NT2/D1 (cell line): ENCODE measurements at regions not wholly inside any gene's neighbourhood (a gene's known extent, or its start where the extent isn't known, plus 50 kb on each side); places are given as distances from the start of the nearest gene placed in this dataset.

ENCODE experiments used
- DNase-seq: peaks from one replicate; pipeline ENCODE4 v3.0.0-alpha.2; 2011; ENCODE audit warnings: low read depth, low spot score
- H3K27me3 ChIP-seq: 2 replicates; pipeline ENCODE4 v1.6.0; 2011; ENCODE audit warnings: mild to moderate bottlenecking; ENCODE audit not compliant: insufficient read length, insufficient read depth
- H3K36me3 ChIP-seq: 2 replicates; pipeline ENCODE4 v1.6.1; 2011; ENCODE audit warnings: mild to moderate bottlenecking, low read length, mixed read lengths; ENCODE audit not compliant: insufficient read depth, insufficient read length
- H3K4me1 ChIP-seq: 2 replicates; pipeline ENCODE4 v1.5.1; 2011; ENCODE audit not compliant: insufficient read depth, insufficient read length
- H3K4me3 ChIP-seq: 2 replicates; pipeline ENCODE4 v1.5.1; 2011; ENCODE audit warnings: low read depth; ENCODE audit not compliant: insufficient read length
- H3K9ac ChIP-seq: 2 replicates; pipeline ENCODE4 v1.6.0; 2011; ENCODE audit warnings: low read depth; ENCODE audit not compliant: insufficient read length
- H3K9me3 ChIP-seq: 2 replicates; pipeline ENCODE4 v1.5.1; 2011; ENCODE audit warnings: mild to moderate bottlenecking, low read length; ENCODE audit not compliant: insufficient read depth
- SUZ12 ChIP-seq: IDR thresholded peaks from 2 replicates; pipeline ENCODE4 v1.6.1; 2011; ENCODE audit not compliant: insufficient read length, insufficient read depth; ENCODE audit errors: extremely low read depth
- YY1 ChIP-seq: IDR thresholded peaks from 2 replicates; pipeline ENCODE4 v1.6.1; 2011; ENCODE audit not compliant: insufficient read length, insufficient read depth
- ZNF274 ChIP-seq: IDR thresholded peaks from 2 replicates; pipeline ENCODE4 v1.6.1; 2011; ENCODE audit warnings: mild to moderate bottlenecking, low read depth, low read length

GRCh38 chr3:7957024-7957423 is 544.6 kb upstream of the LMCD1 start:
- no peaks in the 10 kb centered on the region for H3K9me3 ChIP-seq
- no peaks in the 10 kb centered on the region for H3K27me3 ChIP-seq
- no peak overlapping the region for H3K4me3 ChIP-seq

GRCh38 chr3:7959094-7959493 is 542.5 kb upstream of the LMCD1 start:
- Histone ChIP-seq H3K36me3 (no peaks in the 10 kb centered on the region), H3K4me3 (no peak overlapping the region), H3K27me3 (no peaks in the 10 kb centered on the region), H3K9ac (no peak overlapping the region), H3K9me3 (no peaks in the 10 kb centered on the region), H3K4me1 (no peaks in the 10 kb centered on the region)
- TF ChIP-seq ZNF274 (no peak), SUZ12 (no peak), YY1 (no peak)
- DNase-seq, result no peak

More at GRCh38 chr3:7957024-7957423, 544.6 kb upstream of the LMCD1 start:
- DNase-seq, result no peak
- TF ChIP-seq ZNF274, result no peak
- no peak for TF ChIP-seq SUZ12
- TF ChIP-seq YY1, result no peak
- H3K9ac ChIP-seq, result no peak overlapping the region
- no peaks in the 10 kb centered on the region for H3K4me1 ChIP-seq
- H3K36me3 ChIP-seq, result no peaks in the 10 kb centered on the region

DNA sequence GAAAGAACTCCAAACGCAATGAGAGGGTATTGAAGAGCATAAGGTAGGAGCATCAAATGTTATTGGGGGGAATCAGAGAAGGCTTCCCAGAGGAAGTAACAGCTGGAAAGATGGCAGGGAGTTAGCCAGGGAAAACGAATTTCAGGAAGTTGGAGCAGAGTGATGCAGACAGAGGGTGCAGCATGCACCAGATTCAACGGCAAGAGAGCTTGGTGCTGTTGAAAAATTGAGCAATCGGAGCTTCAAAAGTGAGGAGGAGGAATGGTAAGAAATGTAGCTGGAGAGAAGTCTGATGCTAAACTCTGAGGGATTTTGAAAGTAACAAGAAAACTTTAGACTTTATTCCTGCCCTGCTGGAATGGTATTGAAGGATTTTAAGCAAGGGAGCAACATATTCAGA is 541.0 kb upstream of the LMCD1 start:
- TF ChIP-seq ZNF274 (no peak), SUZ12 (no peak), YY1 (no peak)
- DNase-seq, result no peak
- no peaks in the 10 kb centered on the region for H3K4me1 ChIP-seq
- no peaks in the 10 kb centered on the region for H3K9me3 ChIP-seq
- H3K4me3 ChIP-seq, result no peak overlapping the region
- no peak overlapping the region for H3K9ac ChIP-seq
- no peaks in the 10 kb centered on the region for H3K27me3 ChIP-seq
- no peaks in the 10 kb centered on the region for H3K36me3 ChIP-seq

- H3K9ac ChIP-seq, result no peak overlapping the region
Measured at GRCh38 chr3:7962301-7962700, 539.3 kb upstream of the LMCD1 start.

GRCh38 chr3:7964899-7965298 is 536.7 kb upstream of the LMCD1 start:
- no peak overlapping the region for H3K9ac ChIP-seq
- H3K27me3 ChIP-seq, result no peaks in the 10 kb centered on the region
- H3K4me1 ChIP-seq, result no peaks in the 10 kb centered on the region
- H3K36me3 ChIP-seq, result no peaks in the 10 kb centered on the region
- no peaks in the 10 kb centered on the region for H3K9me3 ChIP-seq
- no peak overlapping the region for H3K4me3 ChIP-seq
- peak; percentile 20 for DNase-seq
- TF ChIP-seq SUZ12, result no peak

More at GRCh38 chr3:7962301-7962700, 539.3 kb upstream of the LMCD1 start:
- Histone ChIP-seq H3K4me1 (no peaks in the 10 kb centered on the region), H3K27me3 (no peaks in the 10 kb centered on the region), H3K9me3 (no peaks in the 10 kb centered on the region), H3K4me3 (no peak overlapping the region), H3K36me3 (no peaks in the 10 kb centered on the region)
- no peak for DNase-seq
- TF ChIP-seq YY1, result no peak
- no peak for TF ChIP-seq ZNF274
- no peak for TF ChIP-seq SUZ12

GRCh38 chr3:7973006-7973405 is 528.6 kb upstream of the LMCD1 start:
- Histone ChIP-seq H3K4me1 (no peaks in the 10 kb centered on the region), H3K36me3 (no peaks in the 10 kb centered on the region), H3K9ac (no peak overlapping the region), H3K9me3 (no peaks in the 10 kb centered on the region), H3K4me3 (no peak overlapping the region), H3K27me3 (no peaks in the 10 kb centered on the region)
- TF ChIP-seq YY1 (no peak), SUZ12 (no peak), ZNF274 (no peak)
- DNase-seq, result no peak

DNA sequence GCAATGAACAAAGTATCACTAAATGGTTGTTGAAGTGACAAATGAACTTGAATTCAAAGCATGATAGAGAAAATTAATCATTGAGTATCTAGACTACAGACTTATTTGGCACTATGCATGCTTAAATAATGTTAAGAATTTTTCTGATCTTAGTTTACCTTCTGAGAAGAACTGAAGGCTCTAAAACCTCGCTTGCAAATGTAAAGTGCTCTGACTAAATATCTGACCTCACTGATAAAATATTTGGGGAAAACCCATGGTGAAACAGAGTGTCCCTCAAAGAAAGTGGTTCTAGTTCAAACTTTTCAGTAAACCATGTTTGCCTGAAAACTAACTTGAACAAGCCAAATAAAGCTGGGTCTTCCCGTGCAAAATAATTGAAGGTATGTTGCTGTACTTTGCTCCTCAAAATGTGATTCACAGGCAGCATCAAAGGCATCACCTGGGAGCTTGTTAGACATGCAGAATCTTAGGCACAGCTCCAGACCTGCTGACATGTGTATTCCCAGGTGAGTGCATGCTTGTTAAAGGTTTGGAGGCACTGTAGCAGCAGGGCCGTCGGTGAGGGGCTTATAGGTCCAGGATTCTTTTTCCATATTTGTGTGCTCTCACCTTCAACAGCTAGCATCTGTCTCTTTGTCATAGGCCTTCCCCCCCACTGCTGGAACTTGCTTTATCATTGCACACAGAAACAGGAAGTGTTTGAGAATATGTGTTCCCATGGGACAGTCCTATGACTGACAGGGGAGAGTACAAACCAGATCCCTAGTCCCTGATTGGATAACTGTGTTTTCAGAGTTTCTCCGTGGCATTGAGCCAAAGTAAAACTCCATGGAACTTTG is 524.2 kb upstream of the LMCD1 start:
- Histone ChIP-seq H3K9me3 (no peaks in the 10 kb centered on the region), H3K9ac (no peak overlapping the region), H3K4me1 (no peaks in the 10 kb centered on the region), H3K27me3 (no peaks in the 10 kb centered on the region), H3K36me3 (no peaks in the 10 kb centered on the region), H3K4me3 (no peak overlapping the region)
- DNase-seq, result no peak
- TF ChIP-seq ZNF274 (no peak), YY1 (no peak)
